Stimulated activated CD4-positive, alpha-beta T cell treated with anti-CD3 and anti-CD28 coated beads, Interleukin-1b, Interleukin-23, amount 100 ng/mL, for 1 hour (primary cell): ENCODE measurements at regions not wholly inside any gene's neighbourhood (a gene's known extent, or its start where the extent isn't known, plus 50 kb on each side); places are given as distances from the start of the nearest gene placed in this dataset.

ENCODE experiments used
- DNase-seq, 2 donors: peaks; one replicate each; pipeline ENCODE4 v3.0.0-alpha.2; 2020; ENCODE audit warnings: low read depth in 2 of 2

- no peak for DNase-seq
Observed at GRCh38 chr6:2429460-2429859, 184.1 kb upstream of the GMDS start.

DNA sequence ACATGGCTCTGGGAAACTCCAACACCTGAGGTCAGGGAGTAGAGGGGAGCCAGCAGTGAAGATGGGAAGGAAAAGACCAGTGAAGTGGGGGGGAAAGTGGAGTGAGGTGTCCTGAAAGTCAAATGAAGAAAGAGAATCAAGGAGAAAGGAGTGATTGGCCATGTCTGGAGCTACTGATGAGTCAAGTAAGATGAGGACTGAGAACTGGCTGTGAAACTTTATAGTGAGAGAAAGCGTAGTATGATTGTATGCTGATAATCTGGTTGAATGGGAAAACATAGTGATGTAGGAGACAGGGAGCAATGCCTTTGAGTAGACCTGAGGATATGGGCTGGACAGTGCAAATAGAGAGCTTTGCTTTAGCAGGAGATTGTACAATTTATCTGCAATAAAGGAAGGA, 183.6 kb upstream of the GMDS start:
- DNase-seq = no peak

DNA sequence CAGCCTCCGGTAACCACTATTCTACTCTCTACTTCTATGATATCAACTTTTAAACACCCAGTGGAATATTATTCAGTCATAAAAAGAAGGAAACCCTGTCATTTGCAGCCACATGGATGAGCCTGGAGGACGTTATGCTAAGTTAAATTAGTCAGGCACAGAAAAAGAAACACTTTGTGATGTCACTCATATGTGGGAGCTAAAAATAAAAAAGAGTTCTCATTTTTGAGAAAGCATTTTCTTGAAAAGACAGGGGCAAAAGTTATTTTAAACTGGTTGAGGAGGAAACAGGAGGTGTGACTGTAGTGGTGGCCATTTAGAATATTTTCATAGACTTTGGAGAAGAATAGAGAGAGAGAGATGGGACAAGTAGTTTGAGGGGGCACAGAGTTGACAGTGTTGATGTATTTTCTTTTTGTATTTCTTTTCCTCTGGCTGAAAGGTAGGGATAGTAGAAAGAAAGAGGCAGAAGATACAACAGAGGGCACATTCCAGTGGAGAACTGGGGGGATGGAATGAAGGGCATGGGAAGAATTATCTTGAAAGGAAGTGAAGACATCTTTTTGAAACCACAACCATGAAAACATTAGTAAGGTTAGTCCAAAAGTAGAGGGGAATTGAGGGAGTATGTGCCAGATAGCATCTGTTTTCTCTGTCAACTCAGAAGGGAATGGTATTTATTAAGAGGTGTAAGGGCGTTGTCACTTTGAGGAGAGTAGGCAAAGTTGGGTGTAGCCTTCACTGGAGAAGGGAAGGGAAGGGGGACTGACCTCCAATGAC, 181.3 kb upstream of the GMDS start:
- no peak for DNase-seq

DNA sequence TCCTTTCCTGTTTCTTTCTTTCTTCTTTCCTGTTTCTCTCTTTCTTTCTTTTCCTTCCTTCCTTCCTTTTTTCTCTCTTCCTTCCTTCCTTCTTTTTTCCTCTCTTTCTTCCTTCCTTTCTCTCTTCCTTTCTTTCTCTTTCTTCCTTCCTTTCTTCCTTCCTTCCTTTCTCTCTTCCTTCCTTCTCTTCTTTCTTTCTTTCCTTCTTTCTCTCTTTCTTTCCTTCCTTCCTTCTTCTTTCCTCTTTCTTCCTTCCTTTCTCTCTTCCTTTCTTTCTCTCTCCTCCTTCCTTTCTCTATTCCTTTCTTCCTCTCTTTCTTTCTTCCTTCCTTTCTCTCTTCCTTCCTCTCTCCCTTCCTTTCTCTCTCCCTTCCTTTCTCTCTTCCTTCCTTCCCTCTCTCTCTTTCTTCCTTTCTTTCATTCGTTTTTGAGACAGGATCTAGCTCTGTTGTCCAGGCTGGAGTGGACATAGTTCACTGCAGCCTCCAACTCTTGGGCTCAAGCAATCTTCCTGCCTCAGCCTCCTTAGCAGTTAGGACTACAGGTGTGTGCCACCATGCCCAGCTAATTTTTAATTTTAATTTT, 170.8 kb upstream of the GMDS start:
- no peak for DNase-seq

DNA sequence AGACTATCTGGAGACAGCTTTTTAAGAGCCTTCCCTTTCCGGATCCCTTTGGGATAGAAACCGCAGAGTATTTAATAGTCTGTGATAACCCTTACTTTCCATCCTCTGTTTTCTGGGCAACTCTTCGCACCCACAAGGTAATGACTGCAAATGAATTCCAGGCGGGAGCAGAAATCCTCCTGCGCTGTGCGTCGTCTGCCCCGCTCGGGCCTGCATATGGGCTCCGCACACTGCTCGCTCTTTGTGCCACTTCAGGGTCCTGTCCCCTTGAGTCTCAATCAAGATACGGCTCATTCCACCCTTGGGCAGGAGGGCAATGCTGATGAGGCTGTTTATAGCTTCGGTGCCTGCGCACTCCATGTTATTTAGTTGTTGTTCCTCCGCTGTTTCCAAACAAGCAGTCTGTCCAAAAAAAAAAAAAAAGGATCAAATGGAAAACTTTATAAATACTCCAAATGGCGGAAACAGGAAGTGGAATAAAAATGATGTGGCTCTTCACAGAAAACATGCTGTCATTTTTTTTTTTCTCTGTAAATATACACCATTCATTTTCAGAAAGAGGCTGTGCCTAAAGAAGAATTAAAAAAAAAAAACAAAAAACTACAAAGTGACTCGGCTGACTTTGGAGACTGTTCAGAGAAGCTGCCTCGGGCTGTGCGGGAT, 169.6 kb upstream of the GMDS start:
- DNase-seq = no peak

DNA sequence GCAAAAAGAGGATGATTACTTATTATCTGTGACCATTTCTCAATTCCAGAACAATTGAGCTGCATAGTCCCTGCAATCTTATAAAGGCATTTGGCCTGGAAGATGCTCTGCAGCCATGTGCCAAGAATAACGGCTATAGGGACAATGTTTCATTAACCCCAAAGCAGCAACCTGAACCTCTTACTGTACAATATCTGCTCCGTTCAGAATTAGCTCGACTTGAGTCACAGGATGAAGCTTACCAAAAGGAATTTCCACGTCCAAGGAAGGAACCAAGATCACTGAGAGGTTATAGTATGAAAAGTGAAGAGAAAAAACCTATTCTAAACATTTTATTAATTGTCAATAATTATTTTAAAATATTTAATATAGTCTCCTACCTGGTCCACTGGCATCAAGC, 167.3 kb upstream of the GMDS start:
- no peak for DNase-seq

GRCh38 chr6:2410656-2411380, 165.4 kb upstream of the GMDS start:
- DNase-seq = no peak

GRCh38 chr6:2407525-2407924, 162.1 kb upstream of the GMDS start:
- no peak for DNase-seq

DNA sequence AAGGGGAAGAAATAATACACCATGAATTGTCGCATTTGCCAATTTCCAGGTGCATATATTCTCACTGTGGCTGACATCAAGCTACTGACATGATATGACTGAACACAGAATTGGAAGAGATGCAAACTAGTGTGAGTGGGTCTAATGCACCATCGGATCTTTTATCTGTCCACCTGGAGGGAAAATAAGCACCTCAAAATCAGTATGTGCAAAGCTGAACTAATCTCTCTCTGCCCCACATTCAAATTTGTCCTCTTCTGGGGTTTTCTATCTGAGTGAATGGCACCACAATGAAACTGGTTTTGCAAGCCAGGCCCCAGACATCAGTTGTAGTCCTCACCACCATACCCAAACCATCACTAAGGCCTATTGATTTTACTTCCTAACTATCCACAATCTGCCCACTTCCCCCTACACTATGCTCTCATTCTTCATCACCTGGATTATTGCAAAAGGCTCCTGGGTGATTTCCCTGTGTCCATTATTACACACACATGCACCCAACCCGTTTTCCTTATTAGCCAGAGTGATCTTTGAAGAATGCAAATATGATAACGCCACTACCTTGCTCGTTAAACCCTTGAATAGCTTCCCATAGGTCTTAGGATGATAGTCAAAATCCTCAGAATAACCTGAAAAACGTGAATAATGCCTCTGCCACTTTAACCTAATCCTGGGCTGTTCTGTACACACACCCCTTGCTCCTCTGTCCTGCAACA, 159.0 kb upstream of the GMDS start:
- DNase-seq = no peak

DNA sequence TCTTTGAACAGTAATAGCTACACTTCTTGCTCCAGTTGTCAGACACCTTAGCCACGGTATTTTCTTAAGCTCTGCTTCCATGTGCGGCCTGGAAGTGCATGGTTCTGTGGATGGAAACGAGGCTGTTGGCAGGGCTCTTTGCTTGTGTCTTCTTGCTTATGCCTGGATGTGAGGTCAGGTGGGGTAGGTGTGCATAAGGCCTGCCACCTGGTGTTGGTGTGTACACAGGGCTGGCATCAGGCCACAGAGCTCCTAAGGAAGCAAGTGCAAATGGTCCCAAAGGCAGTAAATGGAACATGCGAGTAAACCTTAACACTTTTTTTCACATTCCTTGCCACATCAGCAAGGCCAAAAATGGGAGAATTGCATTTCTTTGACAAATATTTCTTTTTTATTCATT, 158.1 kb upstream of the GMDS start:
- DNase-seq = no peak

DNA sequence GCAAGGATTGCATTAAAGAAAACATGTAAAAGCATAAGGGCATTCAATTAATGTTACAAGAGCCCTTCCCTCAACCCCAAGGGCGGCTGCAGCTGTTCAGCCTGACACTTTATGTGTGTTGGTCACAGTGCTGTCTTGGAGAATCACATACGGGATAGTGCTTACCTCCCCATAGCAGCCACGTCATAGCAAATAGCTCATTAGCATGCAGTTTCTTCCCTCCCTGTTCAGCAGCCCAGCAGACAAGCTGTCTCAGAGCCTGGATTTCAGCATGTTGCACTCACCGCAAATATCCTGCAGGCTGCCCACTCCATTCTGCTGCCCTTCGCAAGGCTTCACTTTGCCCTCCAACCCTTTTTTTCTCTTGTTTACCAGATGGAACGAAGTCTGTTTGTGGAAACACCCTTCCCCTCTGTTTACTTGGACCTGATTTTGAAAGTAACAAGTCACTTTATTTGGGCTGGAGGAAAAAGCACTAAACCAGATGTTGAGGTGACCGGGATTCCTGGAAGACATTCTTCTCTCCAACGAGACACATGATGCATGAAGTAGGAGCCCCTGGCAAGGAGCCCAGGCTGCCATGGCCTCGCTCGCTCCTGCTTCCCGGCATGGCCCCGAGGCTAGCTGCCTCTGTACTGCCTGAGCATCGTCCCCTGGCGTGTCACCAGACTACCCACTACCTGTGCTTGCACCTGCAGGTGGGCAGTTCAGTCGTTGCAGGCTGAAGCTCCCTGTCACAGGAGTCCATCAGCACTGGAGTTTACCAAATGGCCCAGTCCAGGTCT, 151.6 kb upstream of the GMDS start:
- no peak for DNase-seq

DNA sequence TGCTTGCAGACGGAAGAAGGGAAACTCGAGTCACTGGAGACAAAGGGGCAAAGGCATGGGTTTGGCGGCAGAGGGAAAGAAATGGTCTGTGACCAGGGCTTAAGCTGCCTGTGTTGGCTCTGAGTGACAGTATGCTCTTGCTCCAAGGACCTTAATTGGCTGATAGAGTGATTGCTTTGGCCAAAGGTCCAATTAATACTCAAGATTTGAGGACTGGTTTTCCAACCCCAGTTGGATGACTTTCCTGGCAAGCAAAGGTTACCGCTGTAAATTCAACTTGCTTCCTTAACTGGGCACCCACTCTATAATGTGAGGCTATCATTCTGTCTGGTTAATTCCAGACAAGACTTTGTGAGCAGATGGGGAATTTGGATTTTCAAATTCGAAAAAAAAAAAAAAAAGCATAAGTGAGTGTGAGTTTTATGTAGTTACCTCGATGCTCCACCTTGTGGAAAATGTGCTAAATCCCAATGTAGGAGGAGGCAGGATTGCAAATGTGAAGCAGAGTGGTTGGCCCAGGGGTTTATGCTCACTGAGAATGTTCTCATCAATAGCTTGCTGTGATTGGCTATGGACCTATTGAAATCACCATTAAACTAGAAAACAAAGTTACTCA, 150.7 kb upstream of the GMDS start:
- DNase-seq = no peak

DNA sequence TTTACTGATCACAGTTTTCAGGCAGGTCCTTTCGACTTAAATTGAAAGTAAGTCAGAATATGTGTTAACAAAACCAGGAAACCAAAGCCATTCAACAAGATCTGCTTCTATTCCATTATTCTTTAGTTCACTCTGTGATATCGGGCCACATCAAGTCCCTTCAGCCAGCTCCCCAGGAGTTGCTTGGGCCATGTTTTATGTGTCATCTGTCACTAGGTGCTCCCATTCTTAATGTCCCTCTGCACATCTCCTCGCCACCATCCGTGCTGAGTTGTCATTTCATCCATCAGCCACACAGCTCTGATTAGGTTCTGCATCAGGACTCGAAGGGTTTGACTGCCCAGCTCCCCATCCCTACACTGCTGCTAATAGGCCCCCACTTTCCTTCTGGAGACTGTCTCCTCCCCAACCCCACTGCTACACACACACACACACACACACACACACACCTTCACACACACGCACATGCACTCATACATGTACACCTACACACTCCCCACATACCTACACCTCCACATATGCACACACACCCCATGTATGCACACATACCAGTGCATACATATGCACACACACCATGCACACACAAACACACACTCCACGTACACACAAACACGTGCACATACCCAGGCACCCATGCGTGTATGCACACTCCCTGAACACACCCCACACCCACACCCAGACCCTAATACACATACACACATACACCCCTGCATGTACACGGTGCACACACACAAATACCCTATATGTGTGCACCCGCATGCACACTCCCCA, 143.3 kb upstream of the GMDS start:
- no peak for DNase-seq

DNA sequence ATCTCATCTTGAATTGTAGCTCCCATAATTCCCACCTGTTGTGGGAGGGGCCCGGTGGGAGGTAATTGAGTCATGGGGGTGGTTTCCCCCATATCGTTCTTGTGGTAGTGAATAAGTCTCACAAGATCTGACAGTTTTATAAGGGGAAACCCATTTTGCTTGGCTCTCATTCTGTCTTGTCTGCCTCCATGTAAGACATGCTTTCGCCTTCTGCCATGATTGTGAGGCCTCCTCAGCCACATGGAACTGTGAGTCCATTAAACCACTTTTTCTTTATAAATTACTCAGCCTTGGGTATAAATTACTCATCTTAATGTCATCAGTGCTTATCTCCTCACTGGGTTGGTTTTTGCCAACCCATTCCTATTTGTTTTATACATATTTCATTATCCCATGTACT, 142.0 kb upstream of the GMDS start:
- DNase-seq = no peak

GRCh38 chr6:2385471-2385983, 140.1 kb upstream of the GMDS start:
- no peak for DNase-seq

- DNase-seq = no peak
Observed at GRCh38 chr6:2384528-2384927, 139.1 kb upstream of the GMDS start.

DNA sequence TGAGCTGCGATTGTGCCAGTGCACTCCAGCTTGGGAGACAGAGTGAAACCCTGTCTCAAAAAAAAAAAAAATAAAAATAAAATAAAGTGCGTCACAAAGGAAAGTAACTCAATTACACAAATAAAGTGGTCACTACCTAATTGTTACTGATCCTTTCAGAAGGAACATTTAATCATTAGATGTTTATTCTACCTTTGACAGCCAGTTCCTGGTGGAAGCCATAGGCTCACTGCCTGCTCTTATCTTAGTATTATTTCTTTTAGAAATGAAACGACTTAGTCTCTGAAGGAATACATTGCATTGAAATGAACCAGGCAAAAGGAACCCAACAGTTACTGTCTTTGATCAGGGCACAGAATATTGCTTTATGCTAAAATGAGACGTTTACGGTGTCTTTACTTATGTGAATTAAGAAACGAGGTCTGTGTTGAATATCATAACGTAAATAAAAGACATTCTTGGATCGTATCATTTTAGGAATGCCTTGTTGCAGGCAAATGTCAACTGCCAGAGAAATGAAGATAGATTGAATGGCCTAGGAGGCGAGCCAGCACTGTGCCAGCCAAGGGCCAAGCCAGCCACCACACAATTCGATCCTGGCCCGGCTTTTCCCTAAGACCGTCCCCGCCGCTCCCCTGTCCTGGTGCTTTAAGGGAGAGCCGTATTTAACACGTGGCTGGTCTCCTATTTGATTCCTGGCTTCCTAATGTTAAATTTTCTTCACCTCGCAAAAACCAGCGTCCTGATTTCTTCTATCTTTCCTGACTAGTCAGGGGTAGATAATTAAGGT, 136.7 kb upstream of the GMDS start:
- DNase-seq = no peak

DNA sequence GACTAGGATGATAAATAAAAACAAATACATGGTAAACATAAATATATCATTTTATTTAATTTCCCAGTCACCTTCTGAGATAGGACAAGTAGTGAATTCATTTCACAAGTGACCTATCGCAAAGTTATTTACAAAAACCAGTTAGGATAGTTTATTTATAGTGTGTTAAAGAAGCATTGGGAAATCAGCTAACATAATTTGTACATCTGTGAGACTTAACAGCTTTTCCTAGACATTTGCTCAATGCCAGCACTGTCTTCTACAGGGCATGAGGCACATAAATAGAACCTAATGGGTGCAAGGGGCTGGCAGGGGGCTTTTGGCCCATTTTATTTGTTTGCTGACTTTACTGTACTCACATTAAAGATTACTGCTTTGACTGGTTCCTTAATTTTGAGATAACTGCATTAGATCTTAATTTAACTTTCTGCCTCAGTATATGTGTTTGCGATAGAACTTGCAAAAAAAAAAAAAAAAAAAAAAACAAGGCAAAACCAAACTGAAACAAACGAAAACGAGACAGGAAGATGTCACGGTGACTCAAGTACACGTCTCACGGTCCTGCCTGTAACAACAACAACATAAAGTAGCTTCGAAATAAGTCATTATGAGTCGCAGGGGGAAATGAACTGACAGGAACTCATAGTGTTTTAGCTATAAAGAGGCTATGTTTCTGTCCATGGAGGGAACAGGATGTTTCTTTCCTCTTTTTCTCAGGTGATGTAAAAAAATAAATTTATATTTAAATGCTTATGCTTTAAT, 133.7 kb upstream of the GMDS start:
- DNase-seq = no peak
